HL-60 (cell line): ENCODE measurements at regions not wholly inside any gene's neighbourhood (a gene's known extent, or its start where the extent isn't known, plus 50 kb on each side); places are given as distances from the start of the nearest gene placed in this dataset.

Source experiments
- GABPA ChIP-seq: IDR thresholded peaks from 2 replicates; pipeline ENCODE4 v1.6.1; 2012; ENCODE audit warnings: low read depth
- POLR2AphosphoS5 ChIP-seq: IDR thresholded peaks from 2 replicates; pipeline ENCODE4 v1.6.1; 2012; ENCODE audit warnings: low read depth
- TF ChIP-seq, protein P1 (sequence below): IDR thresholded peaks from one replicate; pipeline ENCODE4 v1.5.1; 2011; ENCODE audit warnings: low read length, control low read depth, inconsistent platforms; ENCODE audit not compliant: insufficient read depth
- TF ChIP-seq, protein P2 (sequence below): IDR thresholded peaks from 2 replicates; pipeline ENCODE4 v1.6.1; 2012; ENCODE audit warnings: low read depth; ENCODE audit not compliant: insufficient replicate concordance

GRCh38 chr3:70889162-70890019, 577.0 kb upstream of the MDFIC2 start:
- TF ChIP-seq, protein P1, sequence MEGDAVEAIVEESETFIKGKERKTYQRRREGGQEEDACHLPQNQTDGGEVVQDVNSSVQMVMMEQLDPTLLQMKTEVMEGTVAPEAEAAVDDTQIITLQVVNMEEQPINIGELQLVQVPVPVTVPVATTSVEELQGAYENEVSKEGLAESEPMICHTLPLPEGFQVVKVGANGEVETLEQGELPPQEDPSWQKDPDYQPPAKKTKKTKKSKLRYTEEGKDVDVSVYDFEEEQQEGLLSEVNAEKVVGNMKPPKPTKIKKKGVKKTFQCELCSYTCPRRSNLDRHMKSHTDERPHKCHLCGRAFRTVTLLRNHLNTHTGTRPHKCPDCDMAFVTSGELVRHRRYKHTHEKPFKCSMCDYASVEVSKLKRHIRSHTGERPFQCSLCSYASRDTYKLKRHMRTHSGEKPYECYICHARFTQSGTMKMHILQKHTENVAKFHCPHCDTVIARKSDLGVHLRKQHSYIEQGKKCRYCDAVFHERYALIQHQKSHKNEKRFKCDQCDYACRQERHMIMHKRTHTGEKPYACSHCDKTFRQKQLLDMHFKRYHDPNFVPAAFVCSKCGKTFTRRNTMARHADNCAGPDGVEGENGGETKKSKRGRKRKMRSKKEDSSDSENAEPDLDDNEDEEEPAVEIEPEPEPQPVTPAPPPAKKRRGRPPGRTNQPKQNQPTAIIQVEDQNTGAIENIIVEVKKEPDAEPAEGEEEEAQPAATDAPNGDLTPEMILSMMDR: no peak
- TF ChIP-seq, protein P2, sequence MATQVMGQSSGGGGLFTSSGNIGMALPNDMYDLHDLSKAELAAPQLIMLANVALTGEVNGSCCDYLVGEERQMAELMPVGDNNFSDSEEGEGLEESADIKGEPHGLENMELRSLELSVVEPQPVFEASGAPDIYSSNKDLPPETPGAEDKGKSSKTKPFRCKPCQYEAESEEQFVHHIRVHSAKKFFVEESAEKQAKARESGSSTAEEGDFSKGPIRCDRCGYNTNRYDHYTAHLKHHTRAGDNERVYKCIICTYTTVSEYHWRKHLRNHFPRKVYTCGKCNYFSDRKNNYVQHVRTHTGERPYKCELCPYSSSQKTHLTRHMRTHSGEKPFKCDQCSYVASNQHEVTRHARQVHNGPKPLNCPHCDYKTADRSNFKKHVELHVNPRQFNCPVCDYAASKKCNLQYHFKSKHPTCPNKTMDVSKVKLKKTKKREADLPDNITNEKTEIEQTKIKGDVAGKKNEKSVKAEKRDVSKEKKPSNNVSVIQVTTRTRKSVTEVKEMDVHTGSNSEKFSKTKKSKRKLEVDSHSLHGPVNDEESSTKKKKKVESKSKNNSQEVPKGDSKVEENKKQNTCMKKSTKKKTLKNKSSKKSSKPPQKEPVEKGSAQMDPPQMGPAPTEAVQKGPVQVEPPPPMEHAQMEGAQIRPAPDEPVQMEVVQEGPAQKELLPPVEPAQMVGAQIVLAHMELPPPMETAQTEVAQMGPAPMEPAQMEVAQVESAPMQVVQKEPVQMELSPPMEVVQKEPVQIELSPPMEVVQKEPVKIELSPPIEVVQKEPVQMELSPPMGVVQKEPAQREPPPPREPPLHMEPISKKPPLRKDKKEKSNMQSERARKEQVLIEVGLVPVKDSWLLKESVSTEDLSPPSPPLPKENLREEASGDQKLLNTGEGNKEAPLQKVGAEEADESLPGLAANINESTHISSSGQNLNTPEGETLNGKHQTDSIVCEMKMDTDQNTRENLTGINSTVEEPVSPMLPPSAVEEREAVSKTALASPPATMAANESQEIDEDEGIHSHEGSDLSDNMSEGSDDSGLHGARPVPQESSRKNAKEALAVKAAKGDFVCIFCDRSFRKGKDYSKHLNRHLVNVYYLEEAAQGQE: no peak
- no peak for TF ChIP-seq POLR2AphosphoS5
- TF ChIP-seq GABPA: no peak
